Upper lobe of left lung (tissue), 4 donors: ENCODE measurements at regions not wholly inside any gene's neighbourhood (a gene's known extent, or its start where the extent isn't known, plus 50 kb on each side); places are given as distances from the start of the nearest gene placed in this dataset.

Experiments used
- EP300 ChIP-seq, 4 donors: sonication (generic); formaldehyde crosslinking; IDR thresholded peaks; one replicate each; pipeline ENCODE4 v1.5.1; 2017; ENCODE audit warnings: antibody characterized with exemption in 4 of 4, control low read depth in 2 of 4
- POLR2A ChIP-seq, 4 donors: fragments of 450-650 bp; IDR thresholded peaks; one replicate each; pipeline ENCODE4 v1.5.1; 2016 to 2017; ENCODE audit warnings: antibody characterized with exemption in 4 of 4, mild to moderate bottlenecking in 2 of 4
- POLR2AphosphoS5 ChIP-seq, 2 donors: sonication (generic); formaldehyde crosslinking; IDR thresholded peaks; one replicate each; pipeline ENCODE4 v1.5.1; 2017; ENCODE audit warnings: antibody characterized with exemption in 2 of 2
- TF ChIP-seq, protein P1 (sequence below), 6 experiments: fragments of 450-650 bp in 4 of 6; fragments of 200-600 bp in 2 of 6; sonication (generic) in 2 of 6; IDR thresholded peaks; one replicate each; pipeline ENCODE4 v1.5.1; 2016 to 2019; ENCODE audit warnings: antibody characterized with exemption in 6 of 6

DNA sequence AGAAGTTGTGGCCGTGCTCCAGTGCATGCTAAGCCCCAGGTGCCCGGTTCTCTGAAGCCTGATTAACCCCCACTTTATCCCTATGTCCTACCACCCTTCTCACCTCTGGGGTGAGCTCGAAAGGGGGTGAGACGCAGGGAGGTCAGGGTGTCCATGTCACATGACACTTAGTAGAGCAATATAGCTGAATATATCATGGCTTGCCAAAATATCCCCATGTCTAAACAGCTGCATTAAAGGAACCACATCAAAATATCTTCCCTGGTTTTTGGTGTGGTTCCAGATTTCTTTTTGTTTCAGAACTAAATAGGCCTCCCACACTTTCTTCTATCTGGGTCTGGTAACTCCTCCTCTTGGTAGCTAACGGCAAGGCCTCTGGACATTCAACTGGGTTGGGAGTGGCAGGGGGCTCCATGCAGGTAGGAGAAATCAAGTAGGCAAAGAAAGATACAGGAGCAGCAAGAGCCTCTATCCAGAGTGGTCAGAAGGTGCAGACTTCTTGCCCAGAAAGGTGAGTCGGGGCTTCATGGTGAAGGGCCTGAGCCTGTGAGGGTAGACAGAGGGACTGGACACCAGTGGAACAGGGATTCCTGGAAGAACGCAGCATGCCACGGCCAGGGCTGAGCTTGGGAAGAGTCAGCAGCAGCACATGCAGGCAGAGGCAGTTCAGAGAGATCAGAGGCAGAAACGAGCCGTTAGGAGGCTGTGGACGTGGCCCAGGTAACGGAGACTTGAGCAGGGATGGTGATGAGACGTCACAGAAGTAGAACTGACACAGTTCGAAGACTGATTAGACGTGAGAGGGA is 202.8 kb upstream of the DIO3 start:
- TF ChIP-seq, protein P1, sequence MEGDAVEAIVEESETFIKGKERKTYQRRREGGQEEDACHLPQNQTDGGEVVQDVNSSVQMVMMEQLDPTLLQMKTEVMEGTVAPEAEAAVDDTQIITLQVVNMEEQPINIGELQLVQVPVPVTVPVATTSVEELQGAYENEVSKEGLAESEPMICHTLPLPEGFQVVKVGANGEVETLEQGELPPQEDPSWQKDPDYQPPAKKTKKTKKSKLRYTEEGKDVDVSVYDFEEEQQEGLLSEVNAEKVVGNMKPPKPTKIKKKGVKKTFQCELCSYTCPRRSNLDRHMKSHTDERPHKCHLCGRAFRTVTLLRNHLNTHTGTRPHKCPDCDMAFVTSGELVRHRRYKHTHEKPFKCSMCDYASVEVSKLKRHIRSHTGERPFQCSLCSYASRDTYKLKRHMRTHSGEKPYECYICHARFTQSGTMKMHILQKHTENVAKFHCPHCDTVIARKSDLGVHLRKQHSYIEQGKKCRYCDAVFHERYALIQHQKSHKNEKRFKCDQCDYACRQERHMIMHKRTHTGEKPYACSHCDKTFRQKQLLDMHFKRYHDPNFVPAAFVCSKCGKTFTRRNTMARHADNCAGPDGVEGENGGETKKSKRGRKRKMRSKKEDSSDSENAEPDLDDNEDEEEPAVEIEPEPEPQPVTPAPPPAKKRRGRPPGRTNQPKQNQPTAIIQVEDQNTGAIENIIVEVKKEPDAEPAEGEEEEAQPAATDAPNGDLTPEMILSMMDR (IDR thresholded peaks at IDR 0.05), result no peak
- TF ChIP-seq POLR2AphosphoS5 (IDR thresholded peaks at IDR 0.05) (no peak), POLR2A (IDR thresholded peaks at IDR 0.05) (no peak), EP300 (IDR thresholded peaks at IDR 0.05) (no peak)
